SK-N-MC (cell line): ENCODE measurements at regions not wholly inside any gene's neighbourhood (a gene's known extent, or its start where the extent isn't known, plus 50 kb on each side); places are given as distances from the start of the nearest gene placed in this dataset.

Source experiments
- DNase-seq: peaks from one replicate; pipeline ENCODE4 v3.0.0-alpha.2; 2011; ENCODE audit warnings: low read depth, low spot score
- H3K27ac ChIP-seq: fragments of 200-600 bp; sonication (generic); 2 replicates; pipeline ENCODE4 v1.5.1; 2016; ENCODE audit warnings: mixed run types
- H3K36me3 ChIP-seq: fragments of 200-600 bp; sonication (generic); 2 replicates; pipeline ENCODE4 v1.6.1; 2017; ENCODE audit warnings: antibody characterized with exemption, low read length, mixed read lengths; ENCODE audit not compliant: insufficient read depth
- H3K4me3 ChIP-seq: fragments of 200-600 bp; sonication (generic); 2 replicates; pipeline ENCODE4 v1.5.1; 2016
- H3K9ac ChIP-seq: fragments of 200-600 bp; sonication (generic); 2 replicates; pipeline ENCODE4 v1.8.0; 2017; ENCODE audit warnings: mixed run types, mixed read lengths; ENCODE audit not compliant: insufficient read length
- H3K9me3 ChIP-seq: fragments of 200-600 bp; sonication (generic); 2 replicates; pipeline ENCODE4 v1.6.1; 2017; ENCODE audit warnings: low read depth, mild to moderate bottlenecking, antibody characterized with exemption, low read length, moderate library complexity, mixed read lengths
- EZH2 ChIP-seq: fragments of 200-600 bp; sonication (generic); IDR thresholded peaks from one replicate; pipeline ENCODE4 v1.6.1; 2017; ENCODE audit warnings: antibody characterized with exemption
- FOXP2 ChIP-seq: optimal IDR thresholded peaks from 2 replicates; pipeline ENCODE3; 2011; ENCODE audit warnings: mild to moderate bottlenecking, moderate library complexity; ENCODE audit not compliant: insufficient read depth; ENCODE audit errors: extremely low read length, control extremely low read depth
- POLR2AphosphoS5 ChIP-seq: IDR thresholded peaks from 2 replicates; pipeline ENCODE4 v1.6.1; 2012; ENCODE audit warnings: mild to moderate bottlenecking, low read depth, low read length, borderline replicate concordance

GRCh38 chr11:10385696-10386095, 69.4 kb upstream of the AMPD3 start:
- Histone ChIP-seq H3K9ac (no peak overlapping the region), H3K9me3 (no peaks in the 10 kb centered on the region), H3K36me3 (no peaks in the 10 kb centered on the region), H3K4me3 (no peak overlapping the region), H3K27ac (no peak overlapping the region)
- no peak for DNase-seq
- TF ChIP-seq POLR2AphosphoS5 (no peak), EZH2 (no peak), FOXP2 (no peak)

- no peak overlapping the region for H3K9ac ChIP-seq
- H3K4me3 ChIP-seq, result no peak overlapping the region
- TF ChIP-seq FOXP2, result no peak
- TF ChIP-seq POLR2AphosphoS5, result no peak
- TF ChIP-seq EZH2, result no peak
- DNase-seq, result no peak
- no peaks in the 10 kb centered on the region for H3K36me3 ChIP-seq
- no peaks in the 10 kb centered on the region for H3K9me3 ChIP-seq
- no peak overlapping the region for H3K27ac ChIP-seq
These were observed 68.7 kb upstream of the AMPD3 start for GRCh38 chr11:10386361-10386760.

GRCh38 chr11:10386861-10387205, 68.2 kb upstream of the AMPD3 start:
- no peaks in the 10 kb centered on the region for H3K36me3 ChIP-seq
- no peak for DNase-seq
- no peaks in the 10 kb centered on the region for H3K9me3 ChIP-seq
- H3K4me3 ChIP-seq, result no peak overlapping the region
- no peak for TF ChIP-seq EZH2
- no peak for TF ChIP-seq FOXP2
- TF ChIP-seq POLR2AphosphoS5, result no peak
- H3K27ac ChIP-seq, result no peak overlapping the region
- no peak overlapping the region for H3K9ac ChIP-seq

- Histone ChIP-seq H3K27ac (no peak overlapping the region), H3K9ac (no peak overlapping the region), H3K36me3 (no peaks in the 10 kb centered on the region), H3K4me3 (no peak overlapping the region), H3K9me3 (no peaks in the 10 kb centered on the region)
- DNase-seq, result no peak
- no peak for TF ChIP-seq POLR2AphosphoS5
- TF ChIP-seq FOXP2, result no peak
- no peak for TF ChIP-seq EZH2
These were observed 67.6 kb upstream of the AMPD3 start for GRCh38 chr11:10387206-10388083.

GRCh38 chr11:10388101-10388500, 67.0 kb upstream of the AMPD3 start:
- no peak for DNase-seq
- no peak overlapping the region for H3K9ac ChIP-seq
- TF ChIP-seq POLR2AphosphoS5, result no peak
- no peak for TF ChIP-seq FOXP2
- TF ChIP-seq EZH2, result no peak
- H3K27ac ChIP-seq, result no peak overlapping the region
- no peaks in the 10 kb centered on the region for H3K36me3 ChIP-seq
- no peak overlapping the region for H3K4me3 ChIP-seq
- H3K9me3 ChIP-seq, result no peaks in the 10 kb centered on the region

GRCh38 chr11:10388574-10388973, 66.5 kb upstream of the AMPD3 start:
- TF ChIP-seq POLR2AphosphoS5, result no peak
- no peak for TF ChIP-seq EZH2
- no peak for TF ChIP-seq FOXP2
- Histone ChIP-seq H3K4me3 (no peak overlapping the region), H3K36me3 (no peaks in the 10 kb centered on the region), H3K27ac (no peak overlapping the region), H3K9ac (no peak overlapping the region), H3K9me3 (no peaks in the 10 kb centered on the region)
- no peak for DNase-seq

- Histone ChIP-seq H3K4me3 (no peak overlapping the region), H3K9me3 (no peaks in the 10 kb centered on the region), H3K27ac (no peak overlapping the region), H3K36me3 (no peaks in the 10 kb centered on the region), H3K9ac (no peak overlapping the region)
- DNase-seq, result no peak
- TF ChIP-seq EZH2 (no peak), FOXP2 (no peak), POLR2AphosphoS5 (no peak)
These were observed 64.7 kb upstream of the AMPD3 start for GRCh38 chr11:10390375-10390774.

- Histone ChIP-seq H3K9me3 (no peaks in the 10 kb centered on the region), H3K36me3 (no peaks in the 10 kb centered on the region), H3K4me3 (no peak overlapping the region), H3K9ac (no peak overlapping the region), H3K27ac (no peak overlapping the region)
- DNase-seq, result no peak
- TF ChIP-seq FOXP2, result no peak
- TF ChIP-seq POLR2AphosphoS5, result no peak
- no peak for TF ChIP-seq EZH2
These were observed 62.7 kb upstream of the AMPD3 start for GRCh38 chr11:10392095-10393079.
